Adrenal gland (tissue), 5 donors: ENCODE measurements at regions not wholly inside any gene's neighbourhood (a gene's known extent, or its start where the extent isn't known, plus 50 kb on each side); places are given as distances from the start of the nearest gene placed in this dataset.

Source experiments
- POLR2A ChIP-seq, 2 donors: fragments of 450-650 bp; IDR thresholded peaks; one replicate each; pipeline ENCODE4 v1.6.1; 2017; ENCODE audit warnings: antibody characterized with exemption in 2 of 2, mild to moderate bottlenecking in 2 of 2, moderate library complexity in 1 of 2
- TF ChIP-seq, protein P1 (sequence below), 6 experiments: fragments of 450-650 bp in 4 of 6; fragments of 200-600 bp in 2 of 6; sonication (generic) in 1 of 6; IDR thresholded peaks; 1 replicate in 5 of 6; 2 replicates in 1 of 6; pipeline versions ENCODE4 v1.5.1 to v1.8.0; 2016 to 2021; ENCODE audit warnings: antibody characterized with exemption in 6 of 6, mild to moderate bottlenecking in 2 of 6, moderate library complexity in 1 of 6
- donor health status: DM: no; HTN: no; CAD: no.

DNA sequence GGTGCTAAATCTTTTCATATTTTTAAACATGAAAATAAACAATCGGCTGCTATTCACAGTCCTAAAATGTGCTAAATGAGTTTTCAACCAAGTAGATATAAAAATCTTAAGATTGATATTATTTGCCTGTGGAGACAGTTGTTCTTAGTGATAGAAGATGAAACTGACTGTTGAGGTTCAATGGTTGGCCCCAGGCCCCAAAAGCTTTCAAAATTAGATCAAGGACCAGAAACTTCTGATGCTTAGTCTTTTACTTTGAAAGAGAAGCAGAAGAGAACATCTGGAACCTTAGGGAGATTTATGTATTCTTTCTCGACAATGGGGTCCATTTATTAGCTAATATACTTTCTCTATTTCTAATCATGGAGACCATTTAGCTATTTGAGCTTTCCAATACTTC is 155.8 kb downstream of the REEP3 start:
- no peak for TF ChIP-seq POLR2A (IDR thresholded peaks at IDR 0.05)
- TF ChIP-seq, protein P1, sequence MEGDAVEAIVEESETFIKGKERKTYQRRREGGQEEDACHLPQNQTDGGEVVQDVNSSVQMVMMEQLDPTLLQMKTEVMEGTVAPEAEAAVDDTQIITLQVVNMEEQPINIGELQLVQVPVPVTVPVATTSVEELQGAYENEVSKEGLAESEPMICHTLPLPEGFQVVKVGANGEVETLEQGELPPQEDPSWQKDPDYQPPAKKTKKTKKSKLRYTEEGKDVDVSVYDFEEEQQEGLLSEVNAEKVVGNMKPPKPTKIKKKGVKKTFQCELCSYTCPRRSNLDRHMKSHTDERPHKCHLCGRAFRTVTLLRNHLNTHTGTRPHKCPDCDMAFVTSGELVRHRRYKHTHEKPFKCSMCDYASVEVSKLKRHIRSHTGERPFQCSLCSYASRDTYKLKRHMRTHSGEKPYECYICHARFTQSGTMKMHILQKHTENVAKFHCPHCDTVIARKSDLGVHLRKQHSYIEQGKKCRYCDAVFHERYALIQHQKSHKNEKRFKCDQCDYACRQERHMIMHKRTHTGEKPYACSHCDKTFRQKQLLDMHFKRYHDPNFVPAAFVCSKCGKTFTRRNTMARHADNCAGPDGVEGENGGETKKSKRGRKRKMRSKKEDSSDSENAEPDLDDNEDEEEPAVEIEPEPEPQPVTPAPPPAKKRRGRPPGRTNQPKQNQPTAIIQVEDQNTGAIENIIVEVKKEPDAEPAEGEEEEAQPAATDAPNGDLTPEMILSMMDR (IDR thresholded peaks at IDR 0.05): no peak
